Osteocyte (in vitro differentiated cells): ENCODE measurements at regions not wholly inside any gene's neighbourhood (a gene's known extent, or its start where the extent isn't known, plus 50 kb on each side); places are given as distances from the start of the nearest gene placed in this dataset.

Experiments used
- DNase-seq: peaks from one replicate; pipeline ENCODE4 v3.0.0; 2021; ENCODE audit warnings: mixed read lengths; ENCODE audit not compliant: unreplicated experiment; ENCODE audit errors: extremely low spot score
- H3K27ac Mint-ChIP-seq: one replicate; pipeline ENCODE4 v1.8.0; 2021; ENCODE audit warnings: mild to moderate bottlenecking, mixed read lengths; ENCODE audit not compliant: unreplicated experiment
- H3K27me3 Mint-ChIP-seq: one replicate; pipeline ENCODE4 v1.8.0; 2021; ENCODE audit warnings: mixed read lengths; ENCODE audit not compliant: unreplicated experiment
- H3K36me3 Mint-ChIP-seq: one replicate; pipeline ENCODE4 v1.8.0; 2021; ENCODE audit warnings: mixed read lengths; ENCODE audit not compliant: unreplicated experiment
- H3K4me1 Mint-ChIP-seq: one replicate; pipeline ENCODE4 v1.8.0; 2021; ENCODE audit warnings: mixed read lengths; ENCODE audit not compliant: unreplicated experiment
- H3K4me3 Mint-ChIP-seq: one replicate; pipeline ENCODE4 v1.8.0; 2021; ENCODE audit warnings: mild to moderate bottlenecking, moderate library complexity, mixed read lengths; ENCODE audit not compliant: unreplicated experiment
- H3K9me3 Mint-ChIP-seq: one replicate; pipeline ENCODE4 v1.8.0; 2021; ENCODE audit warnings: mixed read lengths; ENCODE audit not compliant: unreplicated experiment
- TF ChIP-seq, protein P1 (sequence below): fragments of 200-600 bp; sonication (generic); IDR thresholded peaks from 2 replicates; pipeline ENCODE4 v1.5.0; 2021; ENCODE audit warnings: antibody characterized with exemption, mild to moderate bottlenecking, moderate library complexity

DNA sequence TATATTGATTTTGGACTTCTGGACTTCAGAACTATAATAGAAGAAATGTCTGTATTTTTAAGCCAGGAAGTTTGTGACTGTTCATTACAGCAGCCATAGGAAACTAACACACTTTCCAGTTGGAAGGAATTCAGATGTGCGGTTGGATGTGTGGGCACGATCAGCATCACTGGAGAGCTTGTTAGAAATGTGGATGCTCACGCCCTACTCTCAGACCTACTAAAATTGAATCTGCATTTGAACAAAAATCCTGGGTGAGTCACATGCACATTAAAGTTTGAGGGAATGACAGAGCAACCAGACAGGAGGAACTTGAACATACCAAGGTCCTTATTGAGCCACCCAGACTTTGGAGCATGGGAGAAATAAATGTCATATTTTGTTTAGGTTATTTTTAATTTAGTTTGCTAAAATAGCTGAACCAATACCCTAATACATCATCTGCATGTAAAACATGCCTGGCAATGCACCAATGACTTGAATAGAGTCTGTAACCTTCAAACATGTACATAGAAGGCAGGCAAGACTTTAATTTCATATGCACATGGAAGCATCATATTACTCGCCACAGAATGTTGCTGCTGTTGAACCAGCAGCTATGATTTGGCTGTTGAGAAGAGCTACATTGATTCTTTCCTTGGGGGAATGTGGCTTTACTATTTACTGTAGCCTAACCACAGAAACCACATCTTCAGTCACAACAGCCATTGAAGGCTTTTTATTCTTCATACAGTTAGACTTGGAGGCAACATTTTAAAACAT is 346.2 kb downstream of the BARHL2 start:
- DNase-seq = no peak
- Mint-ChIP-seq H3K9me3 (no peaks in the 10 kb centered on the region), H3K27me3 (peaks cover 4% of the 10 kb centered on the region), H3K36me3 (no peaks in the 10 kb centered on the region), H3K27ac (no peak overlapping the region), H3K4me3 (no peak overlapping the region), H3K4me1 (no peaks in the 10 kb centered on the region)
- TF ChIP-seq, protein P1, sequence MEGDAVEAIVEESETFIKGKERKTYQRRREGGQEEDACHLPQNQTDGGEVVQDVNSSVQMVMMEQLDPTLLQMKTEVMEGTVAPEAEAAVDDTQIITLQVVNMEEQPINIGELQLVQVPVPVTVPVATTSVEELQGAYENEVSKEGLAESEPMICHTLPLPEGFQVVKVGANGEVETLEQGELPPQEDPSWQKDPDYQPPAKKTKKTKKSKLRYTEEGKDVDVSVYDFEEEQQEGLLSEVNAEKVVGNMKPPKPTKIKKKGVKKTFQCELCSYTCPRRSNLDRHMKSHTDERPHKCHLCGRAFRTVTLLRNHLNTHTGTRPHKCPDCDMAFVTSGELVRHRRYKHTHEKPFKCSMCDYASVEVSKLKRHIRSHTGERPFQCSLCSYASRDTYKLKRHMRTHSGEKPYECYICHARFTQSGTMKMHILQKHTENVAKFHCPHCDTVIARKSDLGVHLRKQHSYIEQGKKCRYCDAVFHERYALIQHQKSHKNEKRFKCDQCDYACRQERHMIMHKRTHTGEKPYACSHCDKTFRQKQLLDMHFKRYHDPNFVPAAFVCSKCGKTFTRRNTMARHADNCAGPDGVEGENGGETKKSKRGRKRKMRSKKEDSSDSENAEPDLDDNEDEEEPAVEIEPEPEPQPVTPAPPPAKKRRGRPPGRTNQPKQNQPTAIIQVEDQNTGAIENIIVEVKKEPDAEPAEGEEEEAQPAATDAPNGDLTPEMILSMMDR = no peak

DNA sequence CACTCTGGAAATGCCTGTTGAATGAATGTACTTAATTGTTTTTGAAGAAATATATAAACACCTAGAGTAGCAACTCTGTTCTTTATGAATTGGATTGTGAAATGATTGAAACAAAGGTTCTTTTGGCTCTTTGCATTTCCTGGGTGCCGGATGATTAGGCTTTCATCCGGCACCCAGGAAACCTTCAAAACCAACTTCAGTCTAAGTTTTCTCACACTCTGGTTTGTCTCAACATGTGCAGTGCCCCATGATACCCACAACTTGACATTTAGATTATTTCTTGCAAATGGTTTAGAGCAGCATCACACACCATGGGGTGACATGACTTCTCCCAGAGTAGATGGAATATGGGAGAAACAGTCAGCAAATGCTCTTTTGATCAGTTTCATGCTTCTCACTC is 354.9 kb downstream of the BARHL2 start:
- no peaks in the 10 kb centered on the region for H3K36me3 Mint-ChIP-seq
- no peaks in the 10 kb centered on the region for H3K4me1 Mint-ChIP-seq
- peaks cover 12% of the 10 kb centered on the region for H3K27me3 Mint-ChIP-seq
- TF ChIP-seq, protein P1 = no peak
- no peak overlapping the region for H3K4me3 Mint-ChIP-seq
- no peaks in the 10 kb centered on the region for H3K9me3 Mint-ChIP-seq
- DNase-seq = no peak
- H3K27ac Mint-ChIP-seq = no peak overlapping the region

DNA sequence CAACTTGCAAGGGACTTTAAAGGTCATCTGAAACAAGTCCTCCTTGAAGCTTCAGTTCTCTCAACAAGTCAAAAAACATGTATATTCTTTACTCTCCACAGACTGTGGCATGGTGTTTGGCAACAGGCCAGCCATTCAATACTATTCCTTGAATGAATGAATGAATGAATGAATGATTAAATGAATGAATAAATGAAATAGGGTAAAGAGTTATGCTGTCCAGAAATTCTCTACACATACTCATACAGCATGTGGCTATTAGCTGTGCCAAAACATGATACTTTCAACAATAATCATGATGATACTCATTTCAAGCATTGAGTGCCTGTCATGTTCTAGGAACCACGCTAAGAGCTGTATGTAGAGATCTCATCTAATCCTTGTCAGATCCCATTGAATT is 356.1 kb downstream of the BARHL2 start:
- Mint-ChIP-seq H3K4me3 (no peak overlapping the region), H3K36me3 (no peaks in the 10 kb centered on the region), H3K4me1 (no peaks in the 10 kb centered on the region), H3K27ac (no peak overlapping the region), H3K27me3 (peaks cover 12% of the 10 kb centered on the region), H3K9me3 (no peaks in the 10 kb centered on the region)
- DNase-seq = no peak
- TF ChIP-seq, protein P1 = no peak

DNA sequence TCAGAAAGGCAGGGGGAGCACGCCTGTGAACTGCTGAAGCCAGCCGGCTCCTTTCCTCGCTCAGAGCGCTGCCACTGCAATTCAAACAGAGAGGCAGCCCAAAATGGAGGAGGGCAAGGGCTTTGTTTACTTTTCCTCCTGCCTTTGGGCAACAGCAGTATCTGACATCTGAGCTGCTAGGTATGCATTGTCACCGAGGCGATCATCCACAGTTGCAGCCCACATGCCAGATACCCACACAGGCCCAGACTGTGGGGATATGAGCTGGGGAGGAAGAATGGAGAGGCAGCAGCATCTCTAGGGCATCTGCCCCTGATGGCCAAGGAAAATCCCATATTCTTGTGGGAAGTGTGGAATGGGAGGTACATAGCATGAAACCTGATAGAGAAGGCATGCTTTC is 357.1 kb downstream of the BARHL2 start:
- no peaks in the 10 kb centered on the region for H3K4me1 Mint-ChIP-seq
- no peak overlapping the region for H3K27ac Mint-ChIP-seq
- TF ChIP-seq, protein P1 = no peak
- no peak overlapping the region for H3K4me3 Mint-ChIP-seq
- H3K36me3 Mint-ChIP-seq = no peaks in the 10 kb centered on the region
- DNase-seq = no peak
- H3K27me3 Mint-ChIP-seq = peaks cover 11% of the 10 kb centered on the region
- H3K9me3 Mint-ChIP-seq = no peaks in the 10 kb centered on the region

DNA sequence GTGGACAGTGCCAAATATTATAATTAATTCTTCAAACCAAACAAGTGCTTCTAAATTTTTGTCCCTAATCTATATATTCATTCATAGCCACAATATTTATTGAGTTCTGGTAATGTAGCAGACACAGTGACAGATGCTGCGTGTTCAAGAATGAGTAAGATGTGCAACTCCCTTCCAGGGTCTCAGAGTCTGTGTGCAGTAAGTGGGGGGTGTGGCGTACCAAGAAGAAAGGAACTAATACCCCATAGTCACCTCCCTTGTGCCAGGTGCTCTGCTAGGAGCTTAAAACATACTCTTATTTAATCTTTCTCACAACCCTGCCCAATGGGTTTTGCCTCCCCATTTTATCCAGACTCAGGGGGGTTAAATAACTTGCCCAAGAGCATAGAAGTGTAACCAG is 358.7 kb downstream of the BARHL2 start:
- no peak for DNase-seq
- Mint-ChIP-seq H3K27ac (no peak overlapping the region), H3K4me1 (no peaks in the 10 kb centered on the region), H3K4me3 (no peak overlapping the region), H3K36me3 (no peaks in the 10 kb centered on the region), H3K27me3 (peaks cover 9% of the 10 kb centered on the region), H3K9me3 (no peaks in the 10 kb centered on the region)
- TF ChIP-seq, protein P1 = no peak
